ENCODE measurements at regions not wholly inside any gene's neighbourhood (a gene's known extent, or its start where the extent isn't known, plus 50 kb on each side); places are given as distances from the start of the nearest gene placed in this dataset.
A peak's percentile ranks its signal among the peaks of the same experiment; 100 is the strongest.

GRCh38 chr18:45275367-45276113 lies 339.7 kb upstream of the SLC14A2 start:
- peak; percentile 74 for TF ChIP-seq CTCF (IDR thresholded peaks at IDR 0.05; ENCODE audit: insufficient read depth, low read length, poor library complexity, severe bottlenecking)
- no peak for DNase-seq (ENCODE audit: extremely low read depth, insufficient read length)
- Histone ChIP-seq H3K4me3 (replicated peaks; ENCODE audit: low read depth, low read length) (no peak overlapping the region), H3K27me3 (replicated peaks; ENCODE audit: control insufficient read depth, insufficient read depth, low read length) (no peaks in the 10 kb centered on the region; the same call in 1 of the 2 replicates), H3K36me3 (ENCODE audit: control insufficient read depth, insufficient read depth, low read length) (no peaks in the 10 kb centered on the region)

DNA sequence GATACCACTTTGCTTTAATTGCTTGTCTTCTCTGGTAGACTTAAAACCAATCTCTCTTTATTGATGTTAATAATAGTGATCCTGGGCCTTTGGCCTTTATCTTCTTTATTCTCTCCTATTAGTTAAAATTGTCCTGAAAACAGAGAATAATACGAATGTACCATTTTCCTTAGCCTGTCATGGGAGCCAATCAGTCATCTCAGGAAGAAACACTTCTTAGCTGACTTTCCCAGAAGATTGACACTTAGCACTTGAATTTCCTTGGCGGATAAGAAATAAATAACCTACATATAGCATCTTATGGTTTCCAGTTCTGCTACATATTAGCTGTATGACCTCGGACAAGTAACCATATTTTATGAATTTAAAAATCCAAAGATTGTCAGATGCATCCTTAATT lies 338.4 kb upstream of the SLC14A2 start:
- TF ChIP-seq CTCF (IDR thresholded peaks at IDR 0.05; ENCODE audit: insufficient read depth, low read length, poor library complexity, severe bottlenecking) = no peak
- no peaks in the 10 kb centered on the region; the same call in 1 of the 2 replicates for H3K27me3 ChIP-seq (replicated peaks; ENCODE audit: control insufficient read depth, insufficient read depth, low read length)
- H3K4me3 ChIP-seq (replicated peaks; ENCODE audit: low read depth, low read length) = no peak overlapping the region
- no peaks in the 10 kb centered on the region for H3K36me3 ChIP-seq (ENCODE audit: control insufficient read depth, insufficient read depth, low read length)
- DNase-seq (ENCODE audit: extremely low read depth, insufficient read length) = no peak

GRCh38 chr18:45277908-45278307 lies 337.4 kb upstream of the SLC14A2 start:
- Histone ChIP-seq H3K27me3 (replicated peaks; ENCODE audit: control insufficient read depth, insufficient read depth, low read length) (no peaks in the 10 kb centered on the region; the same call in 1 of the 2 replicates), H3K4me3 (replicated peaks; ENCODE audit: low read depth, low read length) (no peak overlapping the region), H3K36me3 (ENCODE audit: control insufficient read depth, insufficient read depth, low read length) (no peaks in the 10 kb centered on the region)
- no peak for DNase-seq (ENCODE audit: extremely low read depth, insufficient read length)
- TF ChIP-seq CTCF (IDR thresholded peaks at IDR 0.05; ENCODE audit: insufficient read depth, low read length, poor library complexity, severe bottlenecking) = no peak

DNA sequence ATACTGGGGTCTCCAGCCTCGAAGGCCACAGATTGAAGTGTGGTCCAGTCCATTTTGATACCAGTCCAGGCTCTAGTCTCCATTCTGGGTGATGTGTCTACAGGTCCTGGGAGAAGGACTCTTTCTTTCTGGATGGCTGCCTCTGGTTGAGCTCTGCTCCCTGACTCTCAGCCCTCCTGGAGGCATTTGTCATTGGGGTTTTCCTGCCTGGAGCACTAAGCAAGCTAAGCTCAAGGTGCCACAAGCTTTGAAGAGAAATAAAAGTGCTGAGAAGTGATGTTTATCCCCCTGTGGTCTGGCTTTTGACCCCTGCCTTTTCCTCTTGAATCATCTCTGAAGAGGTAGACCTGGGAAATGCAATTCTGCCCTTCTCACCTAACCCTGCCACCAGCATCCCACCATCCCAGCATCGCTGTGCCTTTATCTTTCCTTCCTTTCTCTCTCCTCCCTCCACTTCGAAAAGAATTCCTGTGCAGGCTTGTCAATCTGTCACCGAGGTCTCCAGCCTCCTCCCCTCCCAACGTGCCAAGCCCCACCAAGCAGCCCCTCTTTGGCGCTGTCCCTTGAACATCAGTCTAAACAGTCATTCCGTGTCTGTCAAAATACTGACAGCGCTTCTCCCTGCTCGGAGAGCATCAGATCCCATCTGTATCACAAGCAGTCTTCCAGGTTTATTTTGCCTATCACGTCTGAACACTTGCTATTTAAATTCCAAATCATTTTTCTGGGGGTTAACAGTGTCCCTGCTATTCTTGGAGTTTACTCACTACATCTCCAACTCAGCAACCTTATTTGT lies 334.6 kb upstream of the SLC14A2 start:
- no peaks in the 10 kb centered on the region for H3K36me3 ChIP-seq (ENCODE audit: control insufficient read depth, insufficient read depth, low read length)
- H3K27me3 ChIP-seq (replicated peaks; ENCODE audit: control insufficient read depth, insufficient read depth, low read length) = no peaks in the 10 kb centered on the region; the same call in 1 of the 2 replicates
- no peak for TF ChIP-seq CTCF (IDR thresholded peaks at IDR 0.05; ENCODE audit: insufficient read depth, low read length, poor library complexity, severe bottlenecking)
- no peak overlapping the region for H3K4me3 ChIP-seq (replicated peaks; ENCODE audit: low read depth, low read length)
- DNase-seq (ENCODE audit: extremely low read depth, insufficient read length) = no peak

GRCh38 chr18:45282101-45282812 lies 333.0 kb upstream of the SLC14A2 start:
- H3K27me3 ChIP-seq (replicated peaks; ENCODE audit: control insufficient read depth, insufficient read depth, low read length) = no peaks in the 10 kb centered on the region; the same call in 1 of the 2 replicates
- no peak for DNase-seq (ENCODE audit: extremely low read depth, insufficient read length)
- no peak overlapping the region for H3K4me3 ChIP-seq (replicated peaks; ENCODE audit: low read depth, low read length)
- no peaks in the 10 kb centered on the region for H3K36me3 ChIP-seq (ENCODE audit: control insufficient read depth, insufficient read depth, low read length)
- peak; percentile 48 for TF ChIP-seq CTCF (IDR thresholded peaks at IDR 0.05; ENCODE audit: insufficient read depth, low read length, poor library complexity, severe bottlenecking)

Measured in GM06990 (cell line).